GM21447 (cell line): ENCODE measurements at regions not wholly inside any gene's neighbourhood (a gene's known extent, or its start where the extent isn't known, plus 50 kb on each side); places are given as distances from the start of the nearest gene placed in this dataset.

Experiments used
- ATAC-seq: cut with Tn5 transposase; IDR thresholded peaks from one replicate; pipeline ENCODE4 v1.9.1; 2021; ENCODE audit not compliant: unreplicated experiment

GRCh38 chr4:141576585-141577110 is 59.7 kb upstream of the IL15 start:
- ATAC-seq, result no peak

DNA sequence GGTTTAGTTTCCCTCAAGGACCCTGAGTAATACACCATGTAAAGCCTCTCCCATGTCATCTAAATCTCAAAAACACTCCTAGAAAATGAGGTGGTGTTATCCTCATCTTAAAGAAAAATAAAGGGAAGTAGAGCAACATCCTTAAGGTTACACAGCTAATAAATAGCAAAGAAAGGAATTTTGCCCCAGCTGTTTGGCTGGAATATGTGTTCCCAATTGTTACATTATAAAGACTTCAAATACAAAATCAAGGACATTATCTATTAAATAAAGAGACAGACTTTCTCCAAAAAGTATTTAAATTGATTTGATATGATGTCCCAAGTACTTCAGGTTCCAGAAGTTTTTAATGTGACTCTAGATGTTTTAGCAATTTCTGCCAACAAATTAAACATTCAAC is 57.9 kb upstream of the IL15 start:
- no peak for ATAC-seq

GRCh38 chr4:141580523-141580922 is 55.9 kb upstream of the IL15 start:
- no peak for ATAC-seq
